Caco-2 (cell line): ENCODE measurements at regions not wholly inside any gene's neighbourhood (a gene's known extent, or its start where the extent isn't known, plus 50 kb on each side); places are given as distances from the start of the nearest gene placed in this dataset.
"Not testable (repeated sequence)": the region's sequence is repeated elsewhere in the genome, so short reads cannot be mapped to it uniquely, and the experiment has no call there.

Source experiments
- BruUV-seq: library from RNA; stranded (reverse); fragments of 400-500 nt; replicated peaks from 2 replicates; lab custom pipeline; 2021; lab: Mats Ljungman, UMichigan
- CTCF ChIA-PET: fragments of 300-600 bp; sonication (Branson Sonifier 250); formaldehyde crosslinking; loops from one replicate; lab custom pipeline; 2022; ENCODE audit warnings: antibody characterized with exemption; lab: Charles Lee
- POLR2A ChIA-PET: fragments of 300-600 bp; sonication (Branson Sonifier 250); formaldehyde crosslinking; loops from one replicate; lab custom pipeline; 2022; ENCODE audit warnings: antibody characterized with exemption; lab: Charles Lee
- DNase-seq, 2 experiments: peaks; one replicate each; pipeline versions ENCODE4 v3.0.0 to v3.0.0-alpha.2; 2020 to 2022
- H3K27me3 ChIP-seq: replicated peaks from 2 replicates; pipeline ENCODE4 v1.6.0; 2011; ENCODE audit warnings: low read length; ENCODE audit not compliant: control insufficient read depth, insufficient read depth
- H3K36me3 ChIP-seq: 2 replicates; pipeline ENCODE4 v1.5.1; 2011; ENCODE audit warnings: low read length; ENCODE audit not compliant: control insufficient read depth, insufficient read depth
- H3K4me1 ChIP-seq: fragments of 250-450 bp; sonication (Bioruptor Pico); 2 replicates; pipeline ENCODE4 v1.5.1; 2020; ENCODE audit warnings: mild to moderate bottlenecking
- H3K4me3 ChIP-seq: 2 replicates; pipeline ENCODE4 v1.5.1; 2011; ENCODE audit warnings: low read depth, mild to moderate bottlenecking, control low read depth, low read length
- H3K9me3 ChIP-seq: fragments of 250-450 bp; sonication (Bioruptor Pico); 2 replicates; pipeline ENCODE4 v1.5.1; 2020; ENCODE audit warnings: mild to moderate bottlenecking, moderate library complexity
- H3K27ac Mint-ChIP-seq: one replicate; pipeline ENCODE4 v1.8.0; 2022; ENCODE audit warnings: mixed read lengths; ENCODE audit not compliant: unreplicated experiment
- H3K27me3 Mint-ChIP-seq: one replicate; pipeline ENCODE4 v1.8.0; 2022; ENCODE audit warnings: mixed read lengths; ENCODE audit not compliant: insufficient read depth, unreplicated experiment
- H3K36me3 Mint-ChIP-seq: one replicate; pipeline ENCODE4 v1.8.0; 2022; ENCODE audit warnings: mild to moderate bottlenecking, mixed read lengths; ENCODE audit not compliant: insufficient read depth, unreplicated experiment
- H3K4me1 Mint-ChIP-seq: one replicate; pipeline ENCODE4 v1.8.0; 2022; ENCODE audit warnings: low read depth, mixed read lengths; ENCODE audit not compliant: unreplicated experiment
- H3K4me3 Mint-ChIP-seq: one replicate; pipeline ENCODE4 v1.8.0; 2022; ENCODE audit warnings: mild to moderate bottlenecking, moderate library complexity, mixed read lengths; ENCODE audit not compliant: unreplicated experiment
- H3K9me3 Mint-ChIP-seq: one replicate; pipeline ENCODE4 v1.8.0; 2022; ENCODE audit warnings: mixed read lengths; ENCODE audit not compliant: unreplicated experiment
- CTCF ChIP-seq, 2 experiments: fragments of 200-600 bp in 1 of 2; IDR thresholded peaks; 1 replicate in 1 of 2; 2 replicates in 1 of 2; pipeline versions ENCODE4 v1.5.1 to v1.8.0; 2011 to 2022; ENCODE audit warnings: antibody characterized with exemption in 1 of 2, control low read depth in 1 of 2, inconsistent platforms in 1 of 2, low read depth in 1 of 2, low read length in 1 of 2, mild to moderate bottlenecking in 1 of 2, moderate library complexity in 1 of 2; ENCODE audit not compliant: insufficient read depth in 1 of 2, severe bottlenecking in 1 of 2, unreplicated experiment in 1 of 2
- intact Hi-C: fragments of 100-400 bp; cut with micrococcal nuclease; formaldehyde crosslinking; loops from one replicate; pipeline ENCODE4 v1.10.0; 2022; ENCODE audit not compliant: unreplicated experiment

DNA sequence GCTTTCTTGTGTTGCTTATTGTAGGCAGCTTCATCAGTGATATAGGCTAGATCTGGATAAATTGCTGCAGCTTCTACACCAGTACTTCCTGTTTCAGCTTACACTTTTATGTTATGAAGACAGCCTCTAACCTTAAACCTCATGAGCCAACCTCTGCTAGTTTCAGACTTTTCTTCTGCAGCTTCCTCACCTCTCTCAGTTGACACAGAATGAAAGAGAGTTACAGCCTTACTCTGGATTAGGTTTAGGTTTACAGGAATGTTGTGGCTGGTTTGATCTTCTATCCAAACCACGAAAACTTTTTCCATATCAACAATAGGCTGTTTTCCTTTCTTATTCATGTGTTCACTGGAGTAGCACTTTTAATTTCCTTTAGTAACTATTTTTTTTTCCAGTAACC lies 76.9 kb upstream of the RNPC3 start:
- H3K9me3 ChIP-seq = no peaks in the 10 kb centered on the region
- CTCF ChIA-PET = no interaction called here
- no peak for TF ChIP-seq CTCF (IDR thresholded peaks at IDR 0.05; ENCODE audit: insufficient read depth in 1 of 2, low read depth in 1 of 2, low read length in 1 of 2, severe bottlenecking in 1 of 2, unreplicated experiment in 1 of 2)

GRCh38 chr1:103447471-103447870 lies 78.0 kb upstream of the RNPC3 start:
- BruUV-seq = no TSS peak
- H3K36me3 ChIP-seq = no peaks in the 10 kb centered on the region
- TF ChIP-seq CTCF (IDR thresholded peaks at IDR 0.05; ENCODE audit: insufficient read depth in 1 of 2, low read depth in 1 of 2, low read length in 1 of 2, severe bottlenecking in 1 of 2, unreplicated experiment in 1 of 2) = no peak
- no peak overlapping the region for H3K27ac Mint-ChIP-seq
- no peak overlapping the region for H3K4me3 ChIP-seq
- H3K9me3 ChIP-seq = no peaks in the 10 kb centered on the region
- no peak for DNase-seq
- H3K9me3 Mint-ChIP-seq = no peaks in the 10 kb centered on the region
- no peaks in the 10 kb centered on the region for H3K27me3 ChIP-seq
- H3K36me3 Mint-ChIP-seq = no peaks in the 10 kb centered on the region
- no peaks in the 10 kb centered on the region for H3K4me1 Mint-ChIP-seq
- no peak overlapping the region for H3K4me3 Mint-ChIP-seq
- no peaks in the 10 kb centered on the region for H3K27me3 Mint-ChIP-seq
- H3K4me1 ChIP-seq = no peaks in the 10 kb centered on the region
- intact Hi-C loops = no loop called here
- POLR2A ChIA-PET = no interaction called here
- CTCF ChIA-PET = no interaction called here

More for the DNA sequence above, 76.9 kb upstream of the RNPC3 start:
- intact Hi-C loops = no loop called here
- Mint-ChIP-seq H3K27me3 (no peaks in the 10 kb centered on the region), H3K4me1 (no peaks in the 10 kb centered on the region), H3K9me3 (no peaks in the 10 kb centered on the region), H3K36me3 (no peaks in the 10 kb centered on the region), H3K4me3 (no peak overlapping the region), H3K27ac (no peak overlapping the region)
- H3K27me3 ChIP-seq = no peaks in the 10 kb centered on the region
- no peaks in the 10 kb centered on the region for H3K4me1 ChIP-seq
- no peak for DNase-seq
- POLR2A ChIA-PET = no interaction called here
- H3K36me3 ChIP-seq = no peaks in the 10 kb centered on the region
- no TSS peak for BruUV-seq
- no peak overlapping the region for H3K4me3 ChIP-seq

- no peak for TF ChIP-seq CTCF (IDR thresholded peaks at IDR 0.05; ENCODE audit: insufficient read depth in 1 of 2, low read depth in 1 of 2, low read length in 1 of 2, severe bottlenecking in 1 of 2, unreplicated experiment in 1 of 2)
- H3K27ac Mint-ChIP-seq = no peak overlapping the region
- no TSS peak for BruUV-seq
These were observed 84.2 kb upstream of the RNPC3 start for GRCh38 chr1:103441342-103441741.

GRCh38 chr1:103436568-103437100 lies 88.9 kb upstream of the RNPC3 start:
- H3K4me3 ChIP-seq, H3K4me1 ChIP-seq, H3K9me3 ChIP-seq, H3K27me3 ChIP-seq, H3K36me3 ChIP-seq, H3K4me1 Mint-ChIP-seq, BruUV-seq, H3K36me3 Mint-ChIP-seq, CTCF ChIA-PET, H3K27me3 Mint-ChIP-seq, H3K9me3 Mint-ChIP-seq, H3K27ac Mint-ChIP-seq, H3K4me3 Mint-ChIP-seq, intact Hi-C loops, DNase-seq, POLR2A ChIA-PET: not testable (repeated sequence)

More at GRCh38 chr1:103441342-103441741, 84.2 kb upstream of the RNPC3 start:
- H3K9me3 Mint-ChIP-seq = no peaks in the 10 kb centered on the region
- H3K4me3 ChIP-seq = no peak overlapping the region
- no peaks in the 10 kb centered on the region for H3K4me1 ChIP-seq
- intact Hi-C loops = no loop called here
- H3K4me1 Mint-ChIP-seq = no peaks in the 10 kb centered on the region
- no peaks in the 10 kb centered on the region for H3K36me3 ChIP-seq
- H3K4me3 Mint-ChIP-seq = no peak overlapping the region
- H3K36me3 Mint-ChIP-seq = no peaks in the 10 kb centered on the region
- ChIA-PET CTCF (no interaction called here), POLR2A (no interaction called here)
- DNase-seq = no peak
- no peaks in the 10 kb centered on the region for H3K9me3 ChIP-seq
- no peaks in the 10 kb centered on the region for H3K27me3 Mint-ChIP-seq
- no peaks in the 10 kb centered on the region for H3K27me3 ChIP-seq
